ENCODE measurements at regions not wholly inside any gene's neighbourhood (a gene's known extent, or its start where the extent isn't known, plus 50 kb on each side); places are given as distances from the start of the nearest gene placed in this dataset.

- TF ChIP-seq CTCF (IDR thresholded peaks at IDR 0.05; ENCODE audit: extremely low read depth in 1 of 2, insufficient read depth in 1 of 2, low read depth in 1 of 2, low read length in 2 of 2) (no peak), EZH2 (IDR thresholded peaks at IDR 0.05; ENCODE audit: borderline replicate concordance, low read depth, low read length, severe bottlenecking) (no peak), FOS (IDR thresholded peaks at IDR 0.05; ENCODE audit: borderline replicate concordance, insufficient read depth, low read length) (no peak), MAX (IDR thresholded peaks at IDR 0.05; ENCODE audit: insufficient read depth, insufficient read length) (no peak), POLR2A (IDR thresholded peaks at IDR 0.05; ENCODE audit: low read depth, low read length) (no peak), MYC (IDR thresholded peaks at IDR 0.05; ENCODE audit: low read depth, low read length) (no peak), POLR2AphosphoS5 (IDR thresholded peaks at IDR 0.05; ENCODE audit: insufficient read depth, low read depth, low read length) (no peak)
These were observed 77.0 kb upstream of the RASA1 start for GRCh38 chr5:87190687-87191086.
